ENCODE measurements at regions not wholly inside any gene's neighbourhood (a gene's known extent, or its start where the extent isn't known, plus 50 kb on each side); places are given as distances from the start of the nearest gene placed in this dataset.
A peak's percentile ranks its signal among the peaks of the same experiment; 100 is the strongest.

- Histone ChIP-seq H3K27me3 (ENCODE audit: insufficient read depth, poor library complexity, severe bottlenecking) (no peaks in the 10 kb centered on the region), H3K4me3 (ENCODE audit: severe bottlenecking) (no peak overlapping the region), H3K27ac (ENCODE audit: poor library complexity, severe bottlenecking) (no peak overlapping the region), H3K4me1 (ENCODE audit: insufficient read depth, poor library complexity, severe bottlenecking) (no peaks in the 10 kb centered on the region), H3K9me3 (ENCODE audit: severe bottlenecking) (peaks cover 3% of the 10 kb centered on the region), H3K36me3 (ENCODE audit: low read depth) (no peaks in the 10 kb centered on the region)
- DNase-seq (ENCODE audit: low spot score) (no peak), ATAC-seq (ENCODE audit: low read depth) (no peak)
- TF ChIP-seq CTCF (IDR thresholded peaks at IDR 0.05; ENCODE audit: poor library complexity, severe bottlenecking), result no peak
Measured at GRCh38 chr2:5923957-5924945, 232.1 kb downstream of the SOX11 start.

GRCh38 chr2:5925604-5926003, 233.4 kb downstream of the SOX11 start:
- no peak overlapping the region for H3K27ac ChIP-seq (ENCODE audit: poor library complexity, severe bottlenecking)
- H3K4me1 ChIP-seq (ENCODE audit: insufficient read depth, poor library complexity, severe bottlenecking), result no peaks in the 10 kb centered on the region
- TF ChIP-seq CTCF (IDR thresholded peaks at IDR 0.05; ENCODE audit: poor library complexity, severe bottlenecking), result no peak
- H3K27me3 ChIP-seq (ENCODE audit: insufficient read depth, poor library complexity, severe bottlenecking), result no peaks in the 10 kb centered on the region
- H3K36me3 ChIP-seq (ENCODE audit: low read depth), result no peaks in the 10 kb centered on the region
- ATAC-seq (ENCODE audit: low read depth) (no peak), DNase-seq (ENCODE audit: low spot score) (no peak)
- no peak overlapping the region for H3K4me3 ChIP-seq (ENCODE audit: severe bottlenecking)
- no peaks in the 10 kb centered on the region for H3K9me3 ChIP-seq (ENCODE audit: severe bottlenecking)

DNA sequence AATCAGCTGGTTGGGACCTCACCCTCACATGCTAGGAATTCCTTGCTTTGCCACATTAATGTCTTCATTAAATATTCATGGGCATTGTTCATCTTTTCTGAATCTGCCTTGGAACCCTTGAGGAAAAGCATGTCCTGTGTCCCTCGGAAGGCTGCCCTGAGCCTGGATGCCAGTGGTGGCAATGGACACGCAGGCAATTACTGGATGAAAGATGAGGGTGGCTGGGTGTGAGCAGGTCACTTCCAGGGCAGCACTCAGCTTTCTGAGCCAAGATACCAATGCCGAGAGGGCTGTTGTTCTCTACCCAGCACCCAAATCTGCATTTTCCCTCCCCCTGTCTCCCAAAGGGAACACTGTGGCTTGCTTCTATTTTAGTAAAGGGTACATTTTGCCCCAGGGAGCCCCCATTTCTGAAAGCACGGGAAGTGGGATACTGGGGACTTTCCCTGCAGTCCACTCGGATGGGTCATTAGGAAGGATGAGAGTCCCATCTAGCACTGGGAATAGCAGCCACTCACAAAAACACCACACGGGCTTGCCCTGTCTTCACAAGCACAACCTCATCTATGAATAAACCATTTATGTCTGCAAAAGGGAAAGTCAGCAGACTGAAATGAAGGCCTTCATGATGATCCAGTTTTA, 234.8 kb downstream of the SOX11 start:
- no peak for TF ChIP-seq CTCF (IDR thresholded peaks at IDR 0.05; ENCODE audit: poor library complexity, severe bottlenecking)
- Histone ChIP-seq H3K27me3 (ENCODE audit: insufficient read depth, poor library complexity, severe bottlenecking) (no peaks in the 10 kb centered on the region), H3K4me3 (ENCODE audit: severe bottlenecking) (no peak overlapping the region), H3K9me3 (ENCODE audit: severe bottlenecking) (no peaks in the 10 kb centered on the region), H3K36me3 (ENCODE audit: low read depth) (no peaks in the 10 kb centered on the region), H3K27ac (ENCODE audit: poor library complexity, severe bottlenecking) (no peak overlapping the region), H3K4me1 (ENCODE audit: insufficient read depth, poor library complexity, severe bottlenecking) (no peaks in the 10 kb centered on the region)
- no peak for ATAC-seq (ENCODE audit: low read depth)
- DNase-seq (ENCODE audit: low spot score), result no peak

- Histone ChIP-seq H3K27ac (ENCODE audit: poor library complexity, severe bottlenecking) (no peak overlapping the region), H3K9me3 (ENCODE audit: severe bottlenecking) (peaks cover 2% of the 10 kb centered on the region), H3K36me3 (ENCODE audit: low read depth) (no peaks in the 10 kb centered on the region), H3K4me1 (ENCODE audit: insufficient read depth, poor library complexity, severe bottlenecking) (no peaks in the 10 kb centered on the region), H3K4me3 (ENCODE audit: severe bottlenecking) (no peak overlapping the region), H3K27me3 (ENCODE audit: insufficient read depth, poor library complexity, severe bottlenecking) (no peaks in the 10 kb centered on the region)
- ATAC-seq (ENCODE audit: low read depth) (0 out of 3 replicates have a peak, but pooled peaks have one; percentile 25), DNase-seq (ENCODE audit: low spot score) (no peak)
- no peak for TF ChIP-seq CTCF (IDR thresholded peaks at IDR 0.05; ENCODE audit: poor library complexity, severe bottlenecking)
Measured at GRCh38 chr2:5932556-5933469, 240.6 kb downstream of the SOX11 start.

Measured in RWPE2 (cell line).